ENCODE measurements at regions not wholly inside any gene's neighbourhood (a gene's known extent, or its start where the extent isn't known, plus 50 kb on each side); places are given as distances from the start of the nearest gene placed in this dataset.

- no peak for TF ChIP-seq RELA (CRISPR knock-in tag; IDR thresholded peaks at IDR 0.05; ENCODE audit: borderline replicate concordance)
- no peak for TF ChIP-seq SMAD4 (CRISPR knock-in tag; IDR thresholded peaks at IDR 0.05)
- TF ChIP-seq ETV6 (CRISPR knock-in tag; IDR thresholded peaks at IDR 0.05) = no peak
- no peak for TF ChIP-seq FOXJ3 (CRISPR knock-in tag; IDR thresholded peaks at IDR 0.05; ENCODE audit: borderline replicate concordance)
- no peak for TF ChIP-seq ZNF219 (CRISPR knock-in tag; IDR thresholded peaks at IDR 0.05; ENCODE audit: borderline replicate concordance)
- TF ChIP-seq JAZF1 (CRISPR knock-in tag; IDR thresholded peaks at IDR 0.05) = no peak
- no peak for TF ChIP-seq MLX (CRISPR knock-in tag; IDR thresholded peaks at IDR 0.05)
- no peak for TF ChIP-seq ZBTB21 (CRISPR knock-in tag; IDR thresholded peaks at IDR 0.05; ENCODE audit: borderline replicate concordance)
- TF ChIP-seq SOX15 (CRISPR knock-in tag; IDR thresholded peaks at IDR 0.05) = no peak
- TF ChIP-seq HMGXB4 (CRISPR knock-in tag; IDR thresholded peaks at IDR 0.05) = no peak
- TF ChIP-seq SP1 (CRISPR knock-in tag; conservative IDR thresholded peaks at IDR 0.05) = no peak
- TF ChIP-seq CREM (CRISPR knock-in tag; IDR thresholded peaks at IDR 0.05) = no peak
These were observed 495.6 kb upstream of the KIRREL3 start (continued) for GRCh38 chr11:127496165-127496564.

- H3K4me1 Mint-ChIP-seq = peaks cover 2% of the 10 kb centered on the region
- POLR2A ChIA-PET = no interaction called here
- no peak overlapping the region for H3K27ac Mint-ChIP-seq
- TF ChIP-seq CTCF (IDR thresholded peaks at IDR 0.05) (0 out of 2 replicates have a peak, but pooled peaks have one; percentile 16), MAX (CRISPR knock-in tag; IDR thresholded peaks at IDR 0.05) (no peak)
- CTCF ChIA-PET = interaction anchor here (0.7 to 2.3 kb wide), 14 partner anchors 8 to 1283 kb away, joined by 3 to 9 read pairs (median 3); no protein-coding TSS in a partner anchor
- DNase-seq (ENCODE audit: low spot score) (no peak), ATAC-seq (peak; percentile 43)
- H3K27me3 Mint-ChIP-seq (ENCODE audit: low read depth) = no peaks in the 10 kb centered on the region; the same call in 1 of the 2 replicates
- H3K9me3 Mint-ChIP-seq = peaks cover 20% of the 10 kb centered on the region
- no peak overlapping the region for H3K4me3 Mint-ChIP-seq
- H3K36me3 Mint-ChIP-seq = peaks cover 12% of the 10 kb centered on the region
These were observed 492.9 kb upstream of the KIRREL3 start for GRCh38 chr11:127493330-127494022.

- ChIA-PET POLR2A (no interaction called here), CTCF (no interaction called here)
- DNase-seq (ENCODE audit: low spot score) (no peak), ATAC-seq (no peak)
- Mint-ChIP-seq H3K27me3 (ENCODE audit: low read depth) (no peaks in the 10 kb centered on the region; the same call in 1 of the 2 replicates), H3K27ac (no peak overlapping the region), H3K4me1 (no peaks in the 10 kb centered on the region), H3K36me3 (peaks cover 16% of the 10 kb centered on the region), H3K4me3 (no peak overlapping the region), H3K9me3 (peaks cover 25% of the 10 kb centered on the region)
- TF ChIP-seq HMGXB4 (CRISPR knock-in tag; IDR thresholded peaks at IDR 0.05) (no peak), ZNF532 (CRISPR knock-in tag; IDR thresholded peaks at IDR 0.05; ENCODE audit: borderline replicate concordance) (no peak), CBFB (CRISPR knock-in tag; IDR thresholded peaks at IDR 0.05; ENCODE audit: low read depth) (no peak), ZNF138 (CRISPR knock-in tag; conservative IDR thresholded peaks at IDR 0.05) (no peak), KAT7 (CRISPR knock-in tag; IDR thresholded peaks at IDR 0.05; ENCODE audit: borderline replicate concordance) (no peak), GTF2I (CRISPR knock-in tag; conservative IDR thresholded peaks at IDR 0.05) (no peak), MLX (CRISPR knock-in tag; IDR thresholded peaks at IDR 0.05) (no peak), SMAD4 (CRISPR knock-in tag; IDR thresholded peaks at IDR 0.05) (no peak)
These were observed 491.5 kb upstream of the KIRREL3 start for GRCh38 chr11:127492029-127492428.

Data from WTC11 (cell line).